ENCODE measurements at regions not wholly inside any gene's neighbourhood (a gene's known extent, or its start where the extent isn't known, plus 50 kb on each side); places are given as distances from the start of the nearest gene placed in this dataset. TPM values are rescaled to one million over a fixed set of nuclear protein-coding genes. Genes with fewer than 3 reads are reported as not detected.
"Not testable (repeated sequence)": the region's sequence is repeated elsewhere in the genome, so short reads cannot be mapped to it uniquely, and the experiment has no call there.

- Histone ChIP-seq H3K9me3 (no peaks in the 10 kb centered on the region), H3K27ac (no peak overlapping the region), H3K4me3 (no peak overlapping the region), H3K36me3 (no peaks in the 10 kb centered on the region), H3K4me1 (no peaks in the 10 kb centered on the region), H3K27me3 (no peaks in the 10 kb centered on the region)
- no peak for TF ChIP-seq POLR2AphosphoS5 (IDR thresholded peaks at IDR 0.05; ENCODE audit: insufficient read depth in 1 of 2, low read depth in 1 of 2)
- TF ChIP-seq POLR2A (IDR thresholded peaks at IDR 0.05): no peak
- TF ChIP-seq CTCF (IDR thresholded peaks at IDR 0.05): no peak
- no peak for DNase-seq (ENCODE audit: extremely low spot score in 2 of 2)
- intact Hi-C loops (cut with DNase I): no loop called here
Measured at GRCh38 chr3:20245781-20246180, 59.8 kb upstream of the SGO1 start.

- Histone ChIP-seq H3K27ac (no peak overlapping the region), H3K4me3 (no peak overlapping the region), H3K36me3 (no peaks in the 10 kb centered on the region), H3K4me1 (no peaks in the 10 kb centered on the region), H3K9me3 (no peaks in the 10 kb centered on the region), H3K27me3 (no peaks in the 10 kb centered on the region)
- TF ChIP-seq POLR2AphosphoS5 (IDR thresholded peaks at IDR 0.05; ENCODE audit: insufficient read depth in 1 of 2, low read depth in 1 of 2): no peak
- TF ChIP-seq POLR2A (IDR thresholded peaks at IDR 0.05): no peak
- no peak for TF ChIP-seq CTCF (IDR thresholded peaks at IDR 0.05)
- intact Hi-C loops (cut with DNase I): no loop called here
- no peak for DNase-seq (ENCODE audit: extremely low spot score in 2 of 2)
Measured at GRCh38 chr3:20240154-20240883, 54.3 kb upstream of the SGO1 start.

DNA sequence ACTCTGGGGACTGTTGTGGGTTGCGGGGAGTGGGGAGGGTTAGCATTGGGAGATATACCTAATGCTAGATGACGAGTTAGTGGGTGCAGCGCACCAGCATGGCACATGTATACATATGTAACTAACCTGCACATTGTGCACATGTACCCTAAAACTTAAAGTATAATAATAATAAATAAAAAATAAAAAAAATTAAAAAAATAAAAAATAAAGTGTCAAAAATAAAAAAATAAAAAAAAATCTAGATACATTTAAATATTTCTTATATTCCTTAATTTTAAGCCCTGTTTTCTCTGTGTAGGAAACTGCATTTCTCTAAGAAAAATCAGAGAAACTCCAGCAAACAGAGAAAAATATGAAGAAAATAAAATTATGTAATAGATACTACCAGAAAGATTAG lies 52.2 kb upstream of the SGO1 start:
- H3K27ac ChIP-seq; H3K9me3 ChIP-seq; H3K4me3 ChIP-seq; DNase-seq (ENCODE audit: extremely low spot score in 2 of 2); intact Hi-C loops (cut with DNase I); H3K27me3 ChIP-seq; H3K36me3 ChIP-seq; H3K4me1 ChIP-seq: not testable (repeated sequence)

DNA sequence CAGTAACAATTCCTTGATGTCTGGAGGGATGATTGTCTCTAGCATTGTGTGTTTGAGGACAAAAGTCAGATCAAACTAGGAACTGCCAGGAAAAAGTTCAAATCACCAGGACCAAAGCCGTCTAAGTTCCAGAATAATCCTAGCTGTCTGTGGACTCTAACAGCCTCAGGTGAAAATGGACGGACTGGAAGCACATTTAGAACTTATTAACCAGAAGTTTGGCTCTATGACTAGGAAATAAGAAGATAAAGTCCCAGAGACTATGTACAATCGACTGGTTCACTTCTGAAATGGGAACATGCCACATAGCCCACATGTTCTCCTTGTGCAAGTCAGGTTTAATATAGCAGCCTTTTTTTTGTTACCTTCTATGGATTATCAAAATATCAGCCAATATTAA lies 50.6 kb upstream of the SGO1 start:
- Histone ChIP-seq H3K36me3 (no peaks in the 10 kb centered on the region), H3K4me1 (no peaks in the 10 kb centered on the region), H3K27ac (no peak overlapping the region), H3K27me3 (no peaks in the 10 kb centered on the region), H3K4me3 (no peak overlapping the region), H3K9me3 (no peaks in the 10 kb centered on the region)
- intact Hi-C loops (cut with DNase I): no loop called here
- TF ChIP-seq CTCF (IDR thresholded peaks at IDR 0.05): no peak
- TF ChIP-seq POLR2AphosphoS5 (IDR thresholded peaks at IDR 0.05; ENCODE audit: insufficient read depth in 1 of 2, low read depth in 1 of 2): no peak
- TF ChIP-seq POLR2A (IDR thresholded peaks at IDR 0.05): no peak
- DNase-seq (ENCODE audit: extremely low spot score in 2 of 2): no peak

Small RNA genes in the stretch of these regions (small RNA-seq; reads per million reads assigned to genes)
- gene RNU6-815P (not detected), gene RNU6-822P (not detected)

All from vagina (tissue), 2 donors.